BLaER1 (cell line): ENCODE measurements at regions not wholly inside any gene's neighbourhood (a gene's known extent, or its start where the extent isn't known, plus 50 kb on each side); places are given as distances from the start of the nearest gene placed in this dataset.

Source experiments
- H3K27ac ChIP-seq: shearing (Covaris generic); formaldehyde crosslinking; 2 replicates; pipeline ENCODE4 v1.8.1; 2022
- H3K27me3 ChIP-seq: shearing (Covaris generic); formaldehyde crosslinking; 2 replicates; pipeline ENCODE4 v1.8.1; 2022
- H3K36me3 ChIP-seq: shearing (Covaris generic); formaldehyde crosslinking; 2 replicates; pipeline ENCODE4 v1.8.1; 2022
- H3K4me1 ChIP-seq: shearing (Covaris generic); formaldehyde crosslinking; 2 replicates; pipeline ENCODE4 v1.8.1; 2022
- H3K4me2 ChIP-seq: shearing (Covaris generic); formaldehyde crosslinking; 2 replicates; pipeline ENCODE4 v1.8.1; 2022
- H3K4me3 ChIP-seq: shearing (Covaris generic); formaldehyde crosslinking; 2 replicates; pipeline ENCODE4 v1.8.1; 2022
- H3K9ac ChIP-seq: shearing (Covaris generic); formaldehyde crosslinking; 2 replicates; pipeline ENCODE4 v1.8.1; 2022
- H3K9me3 ChIP-seq: shearing (Covaris generic); formaldehyde crosslinking; 2 replicates; pipeline ENCODE4 v1.8.1; 2022
- H4K20me1 ChIP-seq: shearing (Covaris generic); formaldehyde crosslinking; 2 replicates; pipeline ENCODE4 v1.8.1; 2022
- Cebpa-rat ChIP-seq: shearing (Covaris generic); IDR thresholded peaks from 2 replicates; pipeline ENCODE4 v1.8.1; 2022

- no peak for TF ChIP-seq Cebpa-rat
- H3K27ac ChIP-seq, result no peak overlapping the region
- no peak overlapping the region for H3K4me3 ChIP-seq
- no peak overlapping the region for H3K9ac ChIP-seq
- H3K4me1 ChIP-seq, result no peaks in the 10 kb centered on the region
- no peaks in the 10 kb centered on the region for H4K20me1 ChIP-seq
- H3K4me2 ChIP-seq, result no peak overlapping the region
- no peaks in the 10 kb centered on the region for H3K27me3 ChIP-seq
- no peaks in the 10 kb centered on the region for H3K9me3 ChIP-seq
- H3K36me3 ChIP-seq, result no peaks in the 10 kb centered on the region
Observed at GRCh38 chr11:30653606-30654005, 67.5 kb upstream of the MPPED2 start.

- no peaks in the 10 kb centered on the region for H3K27me3 ChIP-seq
- no peak for TF ChIP-seq Cebpa-rat
- no peak overlapping the region for H3K4me2 ChIP-seq
Observed at GRCh38 chr11:30652801-30653200, 66.6 kb upstream of the MPPED2 start.

GRCh38 chr11:30650266-30650665, 64.1 kb upstream of the MPPED2 start:
- Histone ChIP-seq H4K20me1 (no peaks in the 10 kb centered on the region), H3K36me3 (no peaks in the 10 kb centered on the region), H3K4me1 (no peaks in the 10 kb centered on the region), H3K27ac (no peak overlapping the region), H3K4me2 (no peak overlapping the region), H3K27me3 (no peaks in the 10 kb centered on the region), H3K4me3 (no peak overlapping the region), H3K9me3 (no peaks in the 10 kb centered on the region), H3K9ac (no peak overlapping the region)
- TF ChIP-seq Cebpa-rat, result no peak

More at GRCh38 chr11:30652801-30653200, 66.6 kb upstream of the MPPED2 start:
- Histone ChIP-seq H3K27ac (no peak overlapping the region), H4K20me1 (no peaks in the 10 kb centered on the region), H3K36me3 (no peaks in the 10 kb centered on the region), H3K9me3 (no peaks in the 10 kb centered on the region), H3K4me1 (no peaks in the 10 kb centered on the region), H3K9ac (no peak overlapping the region), H3K4me3 (no peak overlapping the region)
